Activated naive CD4-positive, alpha-beta T cell treated with anti-CD3 and anti-CD28 coated beads for 36 hours (primary cell): ENCODE measurements at regions not wholly inside any gene's neighbourhood (a gene's known extent, or its start where the extent isn't known, plus 50 kb on each side); places are given as distances from the start of the nearest gene placed in this dataset.
"Not testable (repeated sequence)": the region's sequence is repeated elsewhere in the genome, so short reads cannot be mapped to it uniquely, and the experiment has no call there.

Source experiments
- CTCF ChIA-PET: fragments of 350-600 bp; sonication (Branson Sonifier 250); formaldehyde crosslinking; loops from one replicate; lab custom pipeline; 2021; ENCODE audit warnings: antibody characterized with exemption; lab: Charles Lee
- DNase-seq: peaks from one replicate; pipeline ENCODE4 v3.0.0-alpha.2; 2020
- H3K27ac Mint-ChIP-seq: one replicate; pipeline ENCODE4 v1.8.0; 2021; ENCODE audit warnings: mild to moderate bottlenecking, mixed read lengths
- H3K27me3 Mint-ChIP-seq: one replicate; pipeline ENCODE4 v1.8.0; 2021; ENCODE audit warnings: low read depth, mixed read lengths
- H3K36me3 Mint-ChIP-seq: one replicate; pipeline ENCODE4 v1.8.0; 2021; ENCODE audit warnings: low read depth, mixed read lengths
- H3K4me1 Mint-ChIP-seq: one replicate; pipeline ENCODE4 v1.8.0; 2021; ENCODE audit warnings: low read depth, mixed read lengths
- H3K4me3 Mint-ChIP-seq: one replicate; pipeline ENCODE4 v1.8.0; 2021; ENCODE audit warnings: mild to moderate bottlenecking, moderate library complexity, mixed read lengths
- H3K9me3 Mint-ChIP-seq: one replicate; pipeline ENCODE4 v1.8.0; 2021; ENCODE audit warnings: mixed read lengths
- intact Hi-C: fragments of 100-400 bp; cut with micrococcal nuclease; formaldehyde crosslinking; loops from one replicate; pipeline ENCODE4 v1.15.1; 2023

DNA sequence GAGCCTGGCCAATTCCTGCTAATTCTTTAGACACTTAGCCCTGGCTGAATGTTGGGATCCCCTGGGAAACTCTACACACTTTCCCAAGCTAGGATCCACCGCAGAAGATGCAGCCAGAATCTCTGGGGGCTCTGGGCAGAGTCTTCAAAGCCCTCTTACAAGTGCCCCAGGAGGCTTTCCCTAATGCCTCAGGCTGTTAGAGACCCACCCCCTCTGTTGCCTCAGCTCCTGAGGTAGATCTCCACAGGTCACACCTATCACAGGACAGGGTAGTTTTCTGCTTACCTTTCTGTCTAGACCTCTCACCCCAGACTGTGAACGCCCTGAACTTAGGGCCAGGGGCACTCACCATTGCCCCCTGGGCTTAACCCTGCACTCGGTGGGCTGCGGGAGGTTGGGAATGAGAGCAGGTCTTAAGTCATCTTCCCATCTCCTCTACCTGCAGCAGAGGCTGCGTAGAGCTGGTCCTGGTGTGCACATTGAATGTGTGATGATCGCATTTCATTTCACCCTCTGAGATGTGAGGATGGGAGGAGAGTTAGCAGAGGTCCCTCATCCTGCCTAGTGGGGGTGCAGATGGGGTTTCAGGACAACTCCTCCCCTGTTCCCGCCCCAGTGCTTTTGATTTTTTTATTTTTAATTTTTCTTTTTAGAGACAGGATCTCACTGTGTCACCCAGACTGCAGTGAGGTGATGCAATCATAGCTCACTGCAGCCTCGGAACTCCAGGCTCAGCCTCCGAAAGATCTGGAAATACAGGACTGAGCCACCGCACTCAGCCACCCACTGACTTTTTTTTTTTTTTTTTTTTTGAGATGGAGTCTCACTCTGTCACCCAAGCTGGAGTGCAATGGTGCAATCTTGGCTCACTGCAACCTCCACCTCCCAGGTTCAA is 89.0 kb upstream of the LHX1 start:
- no peak for DNase-seq
- no peaks in the 10 kb centered on the region for H3K9me3 Mint-ChIP-seq
- intact Hi-C loops: no loop called here
- CTCF ChIA-PET: no interaction called here
- H3K4me1 Mint-ChIP-seq: peaks cover 23% of the 10 kb centered on the region
- peaks cover 27% of the 10 kb centered on the region for H3K27me3 Mint-ChIP-seq
- no peak overlapping the region for H3K4me3 Mint-ChIP-seq
- H3K36me3 Mint-ChIP-seq: no peaks in the 10 kb centered on the region
- H3K27ac Mint-ChIP-seq: no peak overlapping the region

DNA sequence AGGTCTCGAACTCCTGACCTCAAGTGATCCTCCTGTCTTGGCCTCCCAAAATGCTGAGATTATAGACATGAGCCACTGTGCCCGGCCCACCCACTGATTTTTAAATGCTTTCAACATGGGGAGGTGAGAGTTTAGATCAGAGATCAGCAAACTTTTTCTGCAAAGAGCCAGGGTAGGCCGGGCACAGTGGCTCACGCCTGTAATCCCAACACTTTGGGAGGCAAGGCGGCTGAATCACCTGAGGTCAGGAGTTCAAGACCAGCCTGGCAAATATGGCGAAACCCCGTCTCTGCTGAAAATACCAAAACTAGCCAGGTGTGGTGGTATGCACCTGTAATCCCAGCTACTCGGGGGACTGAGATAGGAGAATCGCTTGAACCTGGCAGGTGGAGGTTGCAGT is 88.3 kb upstream of the LHX1 start:
- peaks cover 29% of the 10 kb centered on the region for H3K4me1 Mint-ChIP-seq
- intact Hi-C loops, CTCF ChIA-PET, H3K4me3 Mint-ChIP-seq, H3K36me3 Mint-ChIP-seq, H3K27ac Mint-ChIP-seq, DNase-seq, H3K9me3 Mint-ChIP-seq: not testable (repeated sequence)
- H3K27me3 Mint-ChIP-seq: peaks cover 24% of the 10 kb centered on the region

- Mint-ChIP-seq H3K4me1 (peaks cover 29% of the 10 kb centered on the region), H3K27ac (peak overlapping the region; percentile 79), H3K9me3 (no peaks in the 10 kb centered on the region), H3K27me3 (peaks cover 15% of the 10 kb centered on the region), H3K36me3 (no peaks in the 10 kb centered on the region), H3K4me3 (no peak overlapping the region)
- intact Hi-C loops: loop anchor here (5.0 kb wide), 2 partner anchors 72 to 128 kb away; no protein-coding TSS in a partner anchor
- DNase-seq: peak; percentile 80
- CTCF ChIA-PET: no interaction called here
Measured at GRCh38 chr17:36849871-36850348, 87.4 kb upstream of the LHX1 start.

- H3K27ac Mint-ChIP-seq: peak overlapping the region; percentile 79
- intact Hi-C loops: loop anchor here (5.0 kb wide), 2 partner anchors 72 to 128 kb away; no protein-coding TSS in a partner anchor
- H3K4me3 Mint-ChIP-seq: no peak overlapping the region
- no peaks in the 10 kb centered on the region for H3K36me3 Mint-ChIP-seq
- peak; percentile 46 for DNase-seq
- peaks cover 29% of the 10 kb centered on the region for H3K4me1 Mint-ChIP-seq
- H3K27me3 Mint-ChIP-seq: peaks cover 8% of the 10 kb centered on the region
- CTCF ChIA-PET: no interaction called here
- H3K9me3 Mint-ChIP-seq: no peaks in the 10 kb centered on the region
Measured at GRCh38 chr17:36850790-36851189, 86.5 kb upstream of the LHX1 start.

- CTCF ChIA-PET: no interaction called here
- no peak overlapping the region for H3K27ac Mint-ChIP-seq
- H3K4me3 Mint-ChIP-seq: no peak overlapping the region
- no peaks in the 10 kb centered on the region for H3K9me3 Mint-ChIP-seq
- H3K36me3 Mint-ChIP-seq: no peaks in the 10 kb centered on the region
- H3K4me1 Mint-ChIP-seq: peaks cover 29% of the 10 kb centered on the region
- no peak for DNase-seq
- peaks cover 8% of the 10 kb centered on the region for H3K27me3 Mint-ChIP-seq
- intact Hi-C loops: loop anchor here (5.0 kb wide), 2 partner anchors 71 to 129 kb away; no protein-coding TSS in a partner anchor
Measured at GRCh38 chr17:36851250-36851649, 86.0 kb upstream of the LHX1 start.

DNA sequence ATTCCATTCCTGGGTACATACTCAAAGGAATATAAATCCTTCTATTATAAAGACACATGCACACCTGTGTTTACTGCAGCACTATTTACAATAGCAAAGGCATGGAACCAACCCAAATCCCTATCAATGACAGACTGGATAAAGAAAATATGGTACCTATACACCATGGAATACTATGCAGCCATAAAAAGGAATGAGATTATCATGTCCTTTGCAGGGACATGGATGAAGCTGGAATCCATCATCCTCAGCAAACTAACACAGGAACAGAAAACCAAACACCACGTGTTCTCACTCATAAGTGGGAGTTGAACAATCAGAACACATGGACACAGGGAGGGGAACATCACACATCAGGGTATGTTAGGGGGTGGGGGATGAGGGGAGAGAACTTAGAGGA is 84.8 kb upstream of the LHX1 start:
- H3K36me3 Mint-ChIP-seq, CTCF ChIA-PET, DNase-seq, H3K4me3 Mint-ChIP-seq, H3K27ac Mint-ChIP-seq, H3K9me3 Mint-ChIP-seq, H3K27me3 Mint-ChIP-seq: not testable (repeated sequence)
- peaks cover 29% of the 10 kb centered on the region for H3K4me1 Mint-ChIP-seq
- intact Hi-C loops: loop anchor here (5.0 kb wide), 2 partner anchors 70 to 130 kb away; no protein-coding TSS in a partner anchor

DNA sequence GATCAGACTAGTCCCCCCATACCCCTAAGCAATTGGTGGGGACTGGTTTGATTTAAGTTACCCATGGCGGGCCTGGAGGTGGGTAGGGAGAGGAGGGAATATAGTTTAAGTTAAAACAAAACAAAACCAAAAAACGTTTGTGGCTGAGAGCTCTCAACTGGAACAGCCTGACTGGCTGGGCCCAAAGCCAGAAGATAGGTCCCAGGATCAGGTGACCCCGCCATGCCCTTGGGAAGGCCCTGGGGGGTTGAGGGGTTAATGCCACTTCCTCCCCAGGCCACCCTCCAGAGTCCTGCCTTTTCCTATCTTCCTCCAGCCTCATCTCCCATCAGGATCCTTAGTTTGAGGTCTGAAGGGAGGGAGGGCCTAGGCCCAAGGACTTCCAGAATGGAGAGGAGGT is 82.3 kb upstream of the LHX1 start:
- Mint-ChIP-seq H3K36me3 (no peaks in the 10 kb centered on the region), H3K27me3 (peaks cover 5% of the 10 kb centered on the region), H3K27ac (no peak overlapping the region), H3K4me3 (no peak overlapping the region), H3K4me1 (peaks cover 23% of the 10 kb centered on the region), H3K9me3 (no peaks in the 10 kb centered on the region)
- no peak for DNase-seq
- intact Hi-C loops: loop anchor here (5.0 kb wide), 2 partner anchors 67 to 133 kb away; no protein-coding TSS in a partner anchor
- CTCF ChIA-PET: no interaction called here

GRCh38 chr17:36855459-36855858 is 81.8 kb upstream of the LHX1 start:
- no peak for DNase-seq
- no peak overlapping the region for H3K27ac Mint-ChIP-seq
- peaks cover 5% of the 10 kb centered on the region for H3K27me3 Mint-ChIP-seq
- intact Hi-C loops: no loop called here
- peaks cover 18% of the 10 kb centered on the region for H3K4me1 Mint-ChIP-seq
- H3K9me3 Mint-ChIP-seq: no peaks in the 10 kb centered on the region
- CTCF ChIA-PET: no interaction called here
- H3K36me3 Mint-ChIP-seq: no peaks in the 10 kb centered on the region
- no peak overlapping the region for H3K4me3 Mint-ChIP-seq

DNA sequence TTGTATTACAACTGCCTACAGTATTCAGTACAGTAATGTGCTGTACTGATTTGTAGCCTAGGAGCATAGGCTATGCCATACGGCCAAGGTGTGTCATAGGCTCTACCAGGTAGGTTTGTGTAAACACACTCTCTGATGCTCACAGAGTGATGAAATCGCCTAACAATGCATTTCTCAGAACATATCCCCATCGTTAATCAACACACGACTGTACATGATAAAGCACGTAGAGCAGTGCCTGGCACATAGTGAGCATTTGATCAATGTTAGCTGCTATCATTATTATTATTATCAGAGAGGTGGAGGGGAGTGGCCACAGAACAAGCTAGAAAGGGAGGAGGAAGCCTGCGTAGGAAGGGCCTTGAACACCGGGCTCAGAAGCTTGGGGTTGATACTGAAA is 81.1 kb upstream of the LHX1 start:
- Mint-ChIP-seq H3K36me3 (no peaks in the 10 kb centered on the region), H3K4me3 (no peak overlapping the region), H3K27me3 (peaks cover 3% of the 10 kb centered on the region), H3K27ac (no peak overlapping the region), H3K4me1 (peaks cover 11% of the 10 kb centered on the region), H3K9me3 (no peaks in the 10 kb centered on the region)
- CTCF ChIA-PET: no interaction called here
- DNase-seq: no peak
- intact Hi-C loops: no loop called here

- Mint-ChIP-seq H3K27me3 (peaks cover 3% of the 10 kb centered on the region), H3K27ac (no peak overlapping the region)
- intact Hi-C loops: no loop called here
Measured at GRCh38 chr17:36856903-36857381, 80.3 kb upstream of the LHX1 start.

DNA sequence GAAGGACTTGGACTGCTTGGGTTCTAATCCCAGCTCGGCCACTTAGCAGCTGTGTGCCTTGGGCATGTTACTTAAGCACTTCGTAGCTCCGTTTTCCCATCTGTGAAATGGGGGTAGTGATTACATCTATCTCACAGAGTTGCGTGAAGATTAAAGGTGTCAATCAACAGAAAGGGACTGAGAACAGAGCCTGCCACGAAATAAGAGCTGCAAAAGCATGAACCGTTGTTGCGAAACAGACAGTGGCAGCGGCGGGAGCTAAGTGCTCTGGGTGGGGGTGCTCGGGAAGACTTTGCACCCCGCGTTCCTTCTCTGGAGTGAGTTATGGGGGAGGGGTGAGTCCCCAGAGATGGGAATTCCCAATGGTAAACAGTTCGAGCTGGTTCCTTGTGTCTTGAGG is 79.6 kb upstream of the LHX1 start:
- Mint-ChIP-seq H3K4me1 (peaks cover 7% of the 10 kb centered on the region), H3K36me3 (no peaks in the 10 kb centered on the region), H3K4me3 (no peak overlapping the region), H3K27me3 (peaks cover 3% of the 10 kb centered on the region), H3K9me3 (no peaks in the 10 kb centered on the region), H3K27ac (no peak overlapping the region)
- DNase-seq: no peak
- intact Hi-C loops: no loop called here
- CTCF ChIA-PET: interaction anchor here (1.5 kb wide), 1 partner anchor 15 kb away, joined by 3 read pairs; no protein-coding TSS in a partner anchor

More at GRCh38 chr17:36856903-36857381, 80.3 kb upstream of the LHX1 start:
- Mint-ChIP-seq H3K9me3 (no peaks in the 10 kb centered on the region), H3K4me1 (peaks cover 10% of the 10 kb centered on the region), H3K36me3 (no peaks in the 10 kb centered on the region), H3K4me3 (no peak overlapping the region)
- no peak for DNase-seq
- CTCF ChIA-PET: interaction anchor here (1.5 kb wide), 1 partner anchor 14 kb away, joined by 3 read pairs; no protein-coding TSS in a partner anchor

DNA sequence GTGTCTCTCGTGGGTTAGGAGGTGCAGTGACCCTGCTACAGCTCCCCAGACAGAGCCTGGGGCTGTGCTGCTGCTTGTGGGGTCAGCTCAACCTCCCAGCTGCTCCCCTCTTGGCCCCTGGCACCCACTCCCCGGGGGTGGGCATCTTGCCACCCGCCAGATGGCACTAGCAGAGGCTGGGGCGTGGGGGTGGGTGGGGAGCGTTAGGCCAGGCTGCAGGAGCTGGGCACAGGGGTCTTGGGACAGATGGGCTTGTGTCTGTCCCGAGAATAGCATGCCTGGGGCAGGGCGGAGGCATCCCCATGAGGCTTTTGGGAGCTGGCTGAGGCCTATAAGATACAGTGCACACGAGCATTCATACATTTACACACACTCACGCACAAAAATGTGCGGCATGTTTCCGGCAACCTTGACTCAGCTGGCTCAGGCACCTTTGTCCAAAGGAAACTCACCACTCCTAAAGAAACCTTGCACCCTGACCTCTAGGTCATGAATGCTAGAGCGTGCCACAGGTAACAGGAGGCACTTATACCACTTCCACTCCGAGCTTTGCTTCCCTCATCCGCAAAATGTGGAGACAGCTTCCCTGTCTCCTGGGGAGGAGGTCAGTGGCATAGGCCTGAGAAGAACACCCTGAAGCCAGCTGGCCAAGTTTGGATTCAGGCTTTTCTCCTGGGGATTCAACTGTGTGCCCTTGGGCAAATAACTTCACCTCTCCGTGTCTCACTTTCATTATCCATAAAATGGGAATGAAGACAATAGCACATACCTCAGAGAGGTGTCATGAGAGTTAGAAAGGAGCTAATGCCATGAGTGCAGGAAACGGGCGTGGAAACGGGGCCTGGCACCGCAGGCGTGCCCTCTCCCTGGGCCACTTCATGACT is 78.9 kb upstream of the LHX1 start:
- peaks cover 3% of the 10 kb centered on the region for H3K27me3 Mint-ChIP-seq
- no peaks in the 10 kb centered on the region for H3K36me3 Mint-ChIP-seq
- no peak overlapping the region for H3K4me3 Mint-ChIP-seq
- H3K4me1 Mint-ChIP-seq: peaks cover 5% of the 10 kb centered on the region
- no peak for DNase-seq
- intact Hi-C loops: no loop called here
- CTCF ChIA-PET: interaction anchor here (1.5 kb wide), 1 partner anchor 16 kb away, joined by 3 read pairs; no protein-coding TSS in a partner anchor
- no peaks in the 10 kb centered on the region for H3K9me3 Mint-ChIP-seq
- no peak overlapping the region for H3K27ac Mint-ChIP-seq
